M059J (cell line): ENCODE measurements at regions not wholly inside any gene's neighbourhood (a gene's known extent, or its start where the extent isn't known, plus 50 kb on each side); places are given as distances from the start of the nearest gene placed in this dataset.
"Not testable (repeated sequence)": the region's sequence is repeated elsewhere in the genome, so short reads cannot be mapped to it uniquely, and the experiment has no call there.

ENCODE experiments used
- DNase-seq: peaks from one replicate; pipeline ENCODE4 v3.0.0-alpha.2; 2012; ENCODE audit warnings: low read depth

DNA sequence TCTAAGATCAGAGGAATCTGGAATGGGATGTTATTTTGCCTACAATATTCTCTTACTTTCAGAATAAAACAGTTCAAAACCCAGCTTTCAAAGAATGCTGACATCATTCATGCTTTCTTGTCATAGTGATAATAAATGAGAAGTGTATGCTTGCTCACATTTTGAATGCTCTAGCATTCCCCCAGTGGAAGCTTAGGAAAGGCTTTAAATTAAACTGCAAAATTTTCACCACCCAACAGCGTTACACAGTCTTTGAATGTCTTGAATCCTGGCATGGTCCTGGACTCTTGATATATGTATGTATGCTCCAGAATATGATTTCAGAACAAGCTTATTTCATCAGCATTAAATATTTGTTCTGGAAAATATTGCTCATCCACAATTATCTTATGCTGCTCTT lies 964.3 kb upstream of the NUDT12 start:
- no peak for DNase-seq

DNA sequence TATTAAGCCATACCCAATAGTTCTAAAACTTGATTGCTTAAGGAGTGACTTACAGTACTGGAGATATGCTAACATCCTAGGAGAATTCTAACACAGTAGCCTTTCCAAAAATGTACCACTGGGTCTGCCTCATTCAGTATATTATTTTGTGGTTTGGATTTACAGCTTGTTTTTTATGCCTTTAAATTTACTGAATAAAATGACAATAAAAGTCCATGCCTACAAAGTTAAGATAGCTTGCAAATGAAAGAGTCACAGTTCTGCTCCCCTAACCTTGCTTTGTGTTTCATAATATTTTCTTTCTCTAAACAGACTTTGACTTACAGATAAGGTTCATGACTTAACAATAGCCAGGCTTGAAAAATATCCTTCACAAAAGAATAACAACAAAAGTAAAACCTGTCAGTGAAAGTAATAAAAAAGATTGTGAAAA lies 951.1 kb upstream of the NUDT12 start:
- DNase-seq = peak; percentile 23

DNA sequence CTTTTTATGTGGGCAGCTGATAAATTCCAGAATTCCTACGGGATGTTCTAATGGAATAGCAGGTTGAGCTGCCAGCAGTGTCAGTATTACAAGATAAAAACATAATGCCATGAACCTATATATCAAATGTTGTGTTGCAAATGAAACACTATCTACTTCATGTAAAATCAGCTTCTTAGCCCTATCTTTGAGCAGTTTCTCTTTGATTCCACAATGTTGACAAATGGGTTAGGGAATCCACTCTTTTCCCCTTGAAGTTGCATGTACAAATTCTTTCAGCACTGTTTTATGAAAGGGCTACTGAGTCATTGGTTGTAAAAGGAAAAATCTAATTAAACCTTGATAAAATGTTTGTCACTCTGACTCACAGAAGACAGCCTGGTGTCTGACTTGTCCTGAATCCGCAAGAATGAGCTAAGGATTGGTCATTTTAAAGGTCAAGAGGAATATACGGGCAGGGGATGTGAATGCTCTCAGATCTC lies 950.6 kb upstream of the NUDT12 start:
- peak; percentile 88 for DNase-seq

GRCh38 chr5:104512063-104512825 lies 949.7 kb upstream of the NUDT12 start:
- peak; percentile 1 for DNase-seq

DNA sequence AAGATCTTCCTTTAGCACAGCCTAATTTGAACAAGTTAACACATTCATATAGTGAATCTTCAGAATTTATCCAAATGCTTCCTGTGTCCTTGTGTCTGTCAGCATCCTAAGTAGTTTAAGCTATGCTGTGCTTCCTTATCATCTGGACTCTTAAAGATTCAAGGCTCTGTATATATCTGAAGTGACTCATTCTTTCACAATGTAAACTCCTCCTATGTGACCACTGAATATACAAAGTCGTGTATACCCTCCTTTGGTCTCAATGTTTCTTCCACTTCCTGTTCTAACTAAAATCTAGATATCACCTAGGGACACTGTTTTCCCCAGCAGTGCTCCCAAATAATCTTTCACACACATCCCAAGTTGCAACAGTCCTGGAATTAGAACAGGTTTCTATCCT lies 935.7 kb upstream of the NUDT12 start:
- peak; percentile 9 for DNase-seq

GRCh38 chr5:104494083-104494482 lies 931.5 kb upstream of the NUDT12 start:
- DNase-seq = no peak

GRCh38 chr5:104472811-104473210 lies 910.2 kb upstream of the NUDT12 start:
- no peak for DNase-seq

DNA sequence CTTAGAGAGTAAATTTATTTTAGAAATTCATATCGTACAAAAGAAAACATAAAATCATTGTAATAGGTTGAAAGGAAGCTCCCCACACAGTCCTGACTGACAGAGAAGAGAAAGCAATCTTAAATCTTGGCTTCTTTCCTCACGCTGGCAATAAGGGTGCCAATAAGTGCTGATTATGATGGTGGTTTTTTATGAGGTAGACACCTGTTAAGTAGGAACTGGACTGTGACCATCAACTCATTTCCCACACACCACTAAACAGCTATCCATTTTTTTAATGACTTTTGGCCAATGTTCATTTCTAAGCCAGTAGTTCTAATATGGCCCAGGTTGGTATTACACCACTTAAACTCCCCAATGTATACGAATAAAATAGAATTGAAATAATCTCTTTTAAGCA lies 893.5 kb upstream of the NUDT12 start:
- DNase-seq = no peak

- no peak for DNase-seq
Observed at GRCh38 chr5:104452550-104452949, 890.0 kb upstream of the NUDT12 start.

DNA sequence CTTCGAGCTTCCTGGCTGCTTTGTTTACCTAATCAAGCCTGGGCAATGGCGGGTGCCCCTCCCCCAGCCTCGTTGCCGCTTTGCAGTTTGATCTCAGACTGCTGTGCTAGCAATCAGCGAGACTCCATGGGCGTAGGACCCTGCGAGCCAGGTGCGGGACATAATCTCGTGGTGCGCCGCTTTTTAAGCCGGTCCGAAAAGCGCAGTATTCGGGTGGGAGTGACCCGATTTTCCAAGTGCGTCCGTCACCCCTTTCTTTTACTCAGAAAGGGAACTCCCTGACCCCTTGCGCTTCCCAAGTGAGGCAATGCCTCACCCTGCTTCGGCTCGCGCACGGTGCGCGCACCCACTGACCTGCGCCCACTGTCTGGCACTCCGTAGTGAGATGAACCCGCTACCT lies 889.3 kb upstream of the NUDT12 start:
- DNase-seq = not testable (repeated sequence)

- DNase-seq = no peak
Observed at GRCh38 chr5:104444656-104445055, 882.1 kb upstream of the NUDT12 start.

DNA sequence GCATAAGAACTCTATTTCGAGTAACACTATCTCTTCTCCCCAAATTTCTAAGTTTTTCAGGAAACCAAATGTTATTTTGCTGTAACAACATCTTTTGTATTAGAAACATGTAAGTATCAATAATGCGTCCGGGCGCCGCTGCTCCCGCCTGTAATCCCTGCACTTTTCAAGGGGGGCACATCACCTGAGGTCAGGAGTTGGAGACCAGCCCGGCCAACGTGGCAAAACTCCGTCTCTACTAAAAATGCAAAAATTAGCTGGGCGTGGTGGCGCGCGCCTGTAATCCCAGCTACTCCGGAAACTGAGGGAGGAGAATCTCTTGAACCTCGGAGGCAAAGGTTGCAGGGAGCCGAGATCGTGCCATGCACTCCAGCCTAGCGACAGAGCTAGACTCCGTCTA lies 881.1 kb upstream of the NUDT12 start:
- DNase-seq = no peak

- DNase-seq = no peak
Observed at GRCh38 chr5:104431981-104432380, 869.4 kb upstream of the NUDT12 start.

GRCh38 chr5:104431002-104431620 lies 868.5 kb upstream of the NUDT12 start:
- no peak for DNase-seq

- no peak for DNase-seq
Observed at GRCh38 chr5:104429911-104430310, 867.3 kb upstream of the NUDT12 start.

DNA sequence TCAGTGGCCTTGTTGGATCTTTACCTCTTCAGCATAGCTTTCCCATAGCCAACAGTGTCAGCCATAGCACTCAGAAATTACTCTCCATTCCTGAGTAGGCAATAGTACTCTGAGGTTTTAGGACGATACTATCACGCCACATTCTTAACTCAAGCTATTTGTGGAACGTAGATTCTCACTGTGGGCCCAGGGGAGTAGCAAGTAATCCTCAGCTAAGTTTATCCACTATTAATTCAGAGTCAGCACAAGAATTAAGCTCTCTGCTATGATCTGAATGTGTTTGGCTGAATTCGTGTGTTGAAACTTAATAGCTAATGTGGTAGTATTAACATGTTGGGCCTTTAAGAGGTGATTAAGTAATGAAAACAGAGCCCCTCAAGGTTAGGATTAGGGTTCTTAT lies 858.8 kb upstream of the NUDT12 start:
- no peak for DNase-seq

GRCh38 chr5:104418056-104418455 lies 855.5 kb upstream of the NUDT12 start:
- DNase-seq = no peak

DNA sequence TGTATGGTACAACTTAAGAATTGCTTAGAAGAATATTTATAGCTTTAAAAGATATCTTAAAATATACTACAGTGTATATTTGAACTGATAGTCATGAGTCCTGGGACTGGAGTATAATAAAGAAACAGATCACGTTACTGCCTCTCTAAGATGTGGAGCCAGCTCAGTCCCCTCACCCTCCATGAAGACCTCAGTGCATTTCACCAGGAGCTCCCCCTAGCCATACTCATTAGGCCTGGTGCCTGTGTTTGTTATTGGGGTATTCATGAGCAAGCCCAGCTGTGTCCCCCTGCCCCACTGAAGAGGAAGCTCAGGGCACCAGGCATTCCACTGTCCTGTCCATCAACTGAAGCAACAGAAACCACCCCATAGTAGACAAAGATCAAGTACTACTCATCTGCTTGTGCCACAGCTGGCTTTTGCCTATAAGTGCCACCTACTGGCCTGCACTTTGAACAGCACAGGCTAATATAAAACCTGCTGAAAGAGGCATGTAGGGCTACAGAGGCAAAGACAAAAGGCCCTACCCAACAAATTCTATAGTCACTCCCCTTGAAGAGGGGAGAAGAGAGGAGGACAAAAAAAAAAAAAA lies 850.2 kb upstream of the NUDT12 start:
- peak; percentile 14 for DNase-seq

GRCh38 chr5:104400941-104401340 lies 838.4 kb upstream of the NUDT12 start:
- DNase-seq = no peak

DNA sequence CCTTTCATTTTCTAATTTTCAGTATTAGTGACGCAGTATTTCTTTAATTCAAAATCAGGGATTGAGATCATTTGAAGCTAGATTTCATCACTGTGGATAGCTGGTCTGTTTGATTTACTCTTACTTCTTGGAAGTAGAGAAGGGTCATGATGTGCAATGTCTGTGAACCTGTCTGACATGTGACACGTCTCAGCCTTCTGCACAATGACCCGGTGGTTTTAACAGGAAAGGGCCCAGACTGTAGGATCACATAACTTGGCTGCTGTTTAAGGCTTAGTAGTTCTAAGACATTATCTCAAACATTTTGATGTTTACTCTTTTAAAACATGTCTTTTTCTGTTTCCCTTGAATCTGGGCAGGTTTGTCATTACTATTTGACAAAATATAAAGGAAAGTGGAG lies 823.3 kb upstream of the NUDT12 start:
- DNase-seq = no peak

- DNase-seq = no peak
Observed at GRCh38 chr5:104375345-104375744, 812.8 kb upstream of the NUDT12 start.

DNA sequence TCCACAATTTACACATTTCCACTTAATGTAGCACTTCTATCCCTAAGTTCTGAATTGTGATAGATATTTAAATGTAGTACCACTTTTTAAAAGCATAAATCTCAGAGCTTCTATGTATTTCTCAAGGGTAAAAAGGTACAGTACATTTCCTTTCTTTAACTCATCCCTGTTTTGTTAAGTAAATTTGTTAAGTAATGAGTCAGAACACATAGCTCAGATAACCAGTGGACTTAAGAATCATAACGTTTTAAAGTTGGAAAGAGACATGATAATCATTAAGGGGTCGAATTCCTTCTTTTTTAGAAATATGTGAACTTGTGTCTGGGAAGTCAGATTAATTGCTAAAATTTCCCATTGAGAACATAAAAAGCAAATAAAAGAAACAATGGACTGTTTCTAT lies 810.2 kb upstream of the NUDT12 start:
- peak; percentile 3 for DNase-seq

DNA sequence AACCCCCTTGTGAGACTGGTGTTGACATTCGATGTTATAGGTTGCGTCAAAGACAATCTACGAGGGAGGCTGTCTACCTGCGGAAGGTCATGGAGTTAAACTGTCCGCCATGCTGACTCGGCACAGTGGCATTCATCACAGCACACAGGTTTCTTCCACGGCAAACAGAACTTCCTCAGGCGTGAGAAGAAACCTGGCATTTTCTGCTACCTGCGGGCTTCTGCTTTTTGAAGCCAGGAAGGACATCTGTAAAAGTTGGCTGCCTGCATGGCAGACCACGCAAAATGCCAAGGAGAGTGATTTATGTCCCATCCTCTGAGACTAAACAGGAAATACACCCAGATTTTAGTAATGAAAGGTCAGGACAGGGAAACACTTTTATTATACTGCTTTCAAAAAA lies 809.8 kb upstream of the NUDT12 start:
- peak; percentile 28 for DNase-seq
